HCT116 (cell line): ENCODE measurements at regions not wholly inside any gene's neighbourhood (a gene's known extent, or its start where the extent isn't known, plus 50 kb on each side); places are given as distances from the start of the nearest gene placed in this dataset.

Experiments used
- ATAC-seq: fragments of 200-7000 bp; cut with Tn5 transposase; 2 replicates; pipeline ENCODE4 v1.9.1; 2020; ENCODE audit warnings: mild to moderate bottlenecking, moderate library complexity
- BruUV-seq: library from RNA; stranded (reverse); fragments of 400-500 nt; replicated peaks from 2 replicates; lab custom pipeline; 2021; lab: Mats Ljungman, UMichigan
- CTCF ChIA-PET: fragments of 300-600 bp; sonication (Branson Sonifier 250); formaldehyde crosslinking; loops from one replicate; lab custom pipeline; 2021; ENCODE audit warnings: antibody characterized with exemption; lab: Charles Lee
- POLR2A ChIA-PET: fragments of 300-600, 350-600 bp; sonication (Branson Sonifier 250); formaldehyde crosslinking; loops from one replicate; lab custom pipeline; 2021; ENCODE audit warnings: antibody characterized with exemption; lab: Charles Lee
- RAD21 ChIA-PET, 2 experiments: fragments of 300-600 bp; sonication (Branson Sonifier 250); formaldehyde crosslinking; loops; one replicate each; lab custom pipeline; 2023; ENCODE audit warnings: low total read pairs in 2 of 2; ENCODE audit not compliant: uncharacterized antibody in 2 of 2, unreplicated experiment in 2 of 2, low non-redundant PET in 1 of 2; lab: Charles Lee
- DNase-seq: peaks from one replicate; pipeline ENCODE4 v3.0.0-alpha.2; 2010; ENCODE audit warnings: low read depth, low spot score
- H2AFZ ChIP-seq: fragments of 200-600 bp; shearing (Covaris generic), sonication (generic); 2 replicates; pipeline ENCODE4 v1.6.1; 2017; ENCODE audit warnings: low read depth, mixed run types, mixed read lengths, antibody characterized with exemption, low read length; ENCODE audit not compliant: poor library complexity, severe bottlenecking
- H3K27ac ChIP-seq: 2 replicates; pipeline ENCODE4 v1.5.1; 2012; ENCODE audit warnings: low read depth, low read length
- H3K27me3 ChIP-seq: fragments of 200-600 bp; sonication (generic); 2 replicates; pipeline ENCODE4 v1.6.1; 2016; ENCODE audit warnings: mixed run types, low read length, mixed read lengths; ENCODE audit not compliant: insufficient read depth
- H3K36me3 ChIP-seq, 2 experiments: fragments of 200-500 bp in 1 of 2; fragments of 200-600 bp in 1 of 2; sonication (Bioruptor generic) in 1 of 2; sonication (generic) in 1 of 2; 2 replicates each; pipeline versions ENCODE4 v1.5.1 to v1.6.1; 2014 to 2016; ENCODE audit warnings: low read length in 2 of 2, inconsistent platforms in 1 of 2, mixed read lengths in 1 of 2, mixed run types in 1 of 2; ENCODE audit not compliant: insufficient read depth in 2 of 2, control insufficient read depth in 1 of 2
- H3K4me1 ChIP-seq, 2 experiments: fragments of 200-600 bp in 1 of 2; sonication (generic) in 1 of 2; 2 replicates each; pipeline versions ENCODE4 v1.5.1 to v1.6.1; 2012 to 2017; ENCODE audit warnings: low read length in 2 of 2, inconsistent platforms in 1 of 2, mild to moderate bottlenecking in 1 of 2, mixed read lengths in 1 of 2, mixed run types in 1 of 2, moderate library complexity in 1 of 2; ENCODE audit not compliant: insufficient read depth in 2 of 2, control insufficient read depth in 1 of 2
- H3K4me2 ChIP-seq: fragments of 200-600 bp; sonication (generic); 2 replicates; pipeline ENCODE4 v1.6.1; 2017; ENCODE audit warnings: mixed run types, low read length, mixed read lengths
- H3K4me3 ChIP-seq, 2 experiments: fragments of 200-600 bp in 1 of 2; sonication (generic) in 1 of 2; replicated peaks in 1 of 2; 2 replicates each; pipeline ENCODE4 v1.5.1; 2011 to 2016; ENCODE audit warnings: low read length in 2 of 2, control low read depth in 1 of 2, low read depth in 1 of 2, mild to moderate bottlenecking in 1 of 2, mixed read lengths in 1 of 2, mixed run types in 1 of 2
- H3K79me2 ChIP-seq: fragments of 200-600 bp; sonication (generic); 2 replicates; pipeline ENCODE4 v1.6.1; 2017; ENCODE audit warnings: mild to moderate bottlenecking, mixed run types, low read length, moderate library complexity, mixed read lengths; ENCODE audit not compliant: insufficient read depth
- H3K9ac ChIP-seq: fragments of 200-600 bp; sonication (generic); 2 replicates; pipeline ENCODE4 v1.6.1; 2016; ENCODE audit warnings: low read length, mixed read lengths
- H3K9me2 ChIP-seq: fragments of 200-600 bp; sonication (generic), shearing (Covaris generic); 2 replicates; pipeline ENCODE4 v1.6.1; 2017; ENCODE audit warnings: mixed run types, mild to moderate bottlenecking, moderate library complexity; ENCODE audit not compliant: insufficient read depth
- H3K9me3 ChIP-seq, 2 experiments: fragments of 200-500 bp in 1 of 2; fragments of 200-600 bp in 1 of 2; sonication (Bioruptor generic) in 1 of 2; sonication (generic) in 1 of 2; 2 replicates each; pipeline ENCODE4 v1.6.1; 2014 to 2017; ENCODE audit warnings: low read length in 2 of 2, mixed read lengths in 2 of 2, inconsistent platforms in 1 of 2, low read depth in 1 of 2, mild to moderate bottlenecking in 1 of 2, mixed run types in 1 of 2, moderate library complexity in 1 of 2; ENCODE audit not compliant: control insufficient read depth in 1 of 2, insufficient read depth in 1 of 2
- H4K20me1 ChIP-seq: fragments of 200-600 bp; sonication (generic), shearing (Covaris generic); 2 replicates; pipeline ENCODE4 v1.6.1; 2017; ENCODE audit warnings: mixed run types, mild to moderate bottlenecking, moderate library complexity; ENCODE audit not compliant: insufficient read depth
- CBX3 ChIP-seq: IDR thresholded peaks from 2 replicates; pipeline ENCODE4 v1.6.1; 2012; ENCODE audit warnings: low read depth
- CEBPB ChIP-seq: IDR thresholded peaks from 2 replicates; pipeline ENCODE4 v1.6.1; 2012; ENCODE audit warnings: low read depth
- SIN3A ChIP-seq: IDR thresholded peaks from 2 replicates; pipeline ENCODE4 v1.6.1; 2012; ENCODE audit warnings: low read depth
- SRF ChIP-seq: IDR thresholded peaks from 2 replicates; pipeline ENCODE4 v1.6.1; 2012; ENCODE audit warnings: low read depth
- ZBTB33 ChIP-seq: IDR thresholded peaks from 2 replicates; pipeline ENCODE4 v1.6.1; 2011; ENCODE audit warnings: mild to moderate bottlenecking, low read length, moderate library complexity; ENCODE audit not compliant: insufficient replicate concordance; ENCODE audit errors: extremely low read depth
- ZNF274 ChIP-seq: fragments of 200-500 bp; sonication (Bioruptor generic); IDR thresholded peaks from 2 replicates; pipeline ENCODE4 v1.6.1; 2014; ENCODE audit warnings: mild to moderate bottlenecking, low read depth, low read length, inconsistent platforms
- intact Hi-C: fragments of 100-400 bp; cut with micrococcal nuclease; formaldehyde crosslinking; loops from 2 replicates; pipeline ENCODE4 v1.10.0; 2022

DNA sequence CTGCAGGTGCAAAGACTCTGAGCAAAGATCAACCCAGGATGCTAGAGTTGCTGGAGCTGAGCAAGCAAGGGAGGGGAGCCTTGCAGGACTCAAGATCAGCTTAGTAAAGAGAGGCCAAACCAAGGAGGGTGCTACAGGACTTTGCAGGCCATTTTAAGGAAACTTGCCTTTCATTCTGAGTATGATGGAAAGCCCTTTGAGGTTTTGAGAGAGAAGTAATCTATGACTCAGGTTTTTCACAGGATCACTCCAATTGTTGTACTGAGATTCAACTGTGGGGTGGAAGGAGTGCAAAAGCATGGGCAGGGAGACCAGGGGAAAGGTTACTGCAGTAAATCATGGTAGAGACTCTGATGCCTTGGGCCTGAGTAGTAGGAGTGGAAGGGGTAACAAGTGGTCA is 260.4 kb upstream of the GPR149 start:
- Histone ChIP-seq H3K9ac (no peak overlapping the region), H3K4me3 (no peak overlapping the region), H3K9me3 (no peaks in the 10 kb centered on the region), H3K4me2 (no peak overlapping the region), H3K9me2 (no peaks in the 10 kb centered on the region), H3K27me3 (no peaks in the 10 kb centered on the region), H3K4me1 (no peaks in the 10 kb centered on the region), H2AFZ (no peak overlapping the region), H3K27ac (no peak overlapping the region), H4K20me1 (no peaks in the 10 kb centered on the region), H3K36me3 (no peaks in the 10 kb centered on the region)
- DNase-seq, result no peak
- no peak for ATAC-seq
- ChIA-PET POLR2A (no interaction called here), RAD21 (no interaction called here), CTCF (no interaction called here)
- intact Hi-C loops, result no loop called here
- no TSS peak for BruUV-seq
- TF ChIP-seq ZNF274 (no peak), ZBTB33 (no peak)
- TF ChIP-seq, all 23 proteins: peak for 0
- H3K79me2 ChIP-seq, result no peaks in the 10 kb centered on the region

GRCh38 chr3:154684440-154684839 is 254.4 kb upstream of the GPR149 start:
- no peaks in the 10 kb centered on the region for H3K27me3 ChIP-seq
- intact Hi-C loops, result no loop called here
- no peaks in the 10 kb centered on the region for H3K9me2 ChIP-seq
- ChIA-PET RAD21 (no interaction called here), POLR2A (no interaction called here), CTCF (no interaction called here)
- BruUV-seq, result no TSS peak
- H2AFZ ChIP-seq, result no peak overlapping the region
- H3K36me3 ChIP-seq, result no peaks in the 10 kb centered on the region
- no peak overlapping the region for H3K4me3 ChIP-seq
- H3K4me2 ChIP-seq, result no peak overlapping the region
- H3K27ac ChIP-seq, result no peak overlapping the region
- no peak overlapping the region for H3K9ac ChIP-seq
- no peaks in the 10 kb centered on the region for H3K79me2 ChIP-seq
- no peak for DNase-seq
- no peak for ATAC-seq
- H3K9me3 ChIP-seq, result no peaks in the 10 kb centered on the region
- no peak for TF ChIP-seq SIN3A
- TF ChIP-seq SRF, result no peak
- no peak for TF ChIP-seq CEBPB
- no peak for TF ChIP-seq CBX3
- TF ChIP-seq ZNF274, result no peak
- TF ChIP-seq, all 23 proteins: peak for 0
- Histone ChIP-seq H4K20me1 (no peaks in the 10 kb centered on the region), H3K4me1 (no peaks in the 10 kb centered on the region)
